DMS53 (cell line): ENCODE measurements at regions not wholly inside any gene's neighbourhood (a gene's known extent, or its start where the extent isn't known, plus 50 kb on each side); places are given as distances from the start of the nearest gene placed in this dataset.
"Not testable (repeated sequence)": the region's sequence is repeated elsewhere in the genome, so short reads cannot be mapped to it uniquely, and the experiment has no call there.

Source experiments
- DNase-seq: peaks from one replicate; lab custom pipeline; 2025; lab: John Stamatoyannopoulos, UW

DNA sequence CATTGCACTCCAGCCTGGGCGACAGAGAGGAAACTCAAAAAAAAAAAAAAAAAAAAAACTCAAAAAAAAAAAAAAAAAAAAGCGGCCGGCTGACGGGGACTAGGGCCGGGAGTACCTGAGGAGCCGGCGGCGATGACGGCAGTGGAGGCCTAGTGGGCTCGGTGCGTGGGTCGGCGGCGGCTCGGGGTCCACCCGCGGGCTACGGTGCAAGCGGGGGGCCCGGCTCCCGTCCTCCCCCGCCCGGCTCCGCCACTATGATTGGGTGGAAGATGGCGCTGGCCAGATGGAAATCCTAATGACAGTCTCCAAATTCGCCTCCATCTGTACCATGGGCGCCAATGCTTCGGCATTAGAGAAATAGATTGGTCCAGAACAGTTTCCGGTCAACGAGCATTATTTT is 190.7 kb downstream of the TGIF2LX start:
- not testable (repeated sequence) for DNase-seq

- DNase-seq = not testable (repeated sequence)
These were observed 213.2 kb downstream of the TGIF2LX start for GRCh38 chrX:90134947-90135346.

GRCh38 chrX:90178976-90179375 is 257.3 kb downstream of the TGIF2LX start:
- DNase-seq = not testable (repeated sequence)

- not testable (repeated sequence) for DNase-seq
These were observed 267.3 kb downstream of the TGIF2LX start for GRCh38 chrX:90189046-90189445.

DNA sequence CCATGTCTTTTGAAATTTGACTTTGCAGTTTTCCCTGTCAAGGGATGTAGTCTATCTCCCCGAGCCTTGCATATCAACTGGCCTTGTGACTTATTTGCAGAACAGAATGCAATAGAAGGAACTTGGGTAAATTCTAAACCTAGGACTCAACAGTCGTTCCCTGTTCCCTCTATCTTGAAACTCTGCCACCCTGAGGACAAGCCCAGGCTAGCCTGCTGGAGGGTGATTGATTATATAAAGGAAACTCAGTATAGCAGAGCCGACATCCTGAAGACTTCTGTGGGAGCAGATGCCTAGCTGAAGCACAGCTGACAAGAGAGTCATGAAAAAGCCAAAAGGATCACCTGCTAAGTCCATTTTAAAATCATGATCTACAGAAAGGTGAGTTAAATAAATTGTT is 285.1 kb downstream of the TGIF2LX start:
- DNase-seq = not testable (repeated sequence)

GRCh38 chrX:90222620-90223019 is 300.9 kb downstream of the TGIF2LX start:
- peak; percentile 10 for DNase-seq

GRCh38 chrX:90271645-90272044 is 349.9 kb downstream of the TGIF2LX start:
- DNase-seq = not testable (repeated sequence)
